ENCODE measurements at regions not wholly inside any gene's neighbourhood (a gene's known extent, or its start where the extent isn't known, plus 50 kb on each side); places are given as distances from the start of the nearest gene placed in this dataset.

- peaks cover 15% of the 10 kb centered on the region for H3K4me1 Mint-ChIP-seq
- peaks cover 34% of the 10 kb centered on the region for H3K27me3 Mint-ChIP-seq (ENCODE audit: low read depth, poor library complexity)
- DNase-seq, result no peak
- H3K36me3 Mint-ChIP-seq (ENCODE audit: low read depth), result no peaks in the 10 kb centered on the region
- no peak overlapping the region for H3K4me3 Mint-ChIP-seq
- no peaks in the 10 kb centered on the region for H3K9me3 Mint-ChIP-seq
- H3K27ac Mint-ChIP-seq, result no peak overlapping the region
- TF ChIP-seq CTCF (IDR thresholded peaks at IDR 0.05), result no peak
These were observed 155.0 kb upstream of the CHST15 start for GRCh38 chr10:124248056-124249045.

- H3K9me3 Mint-ChIP-seq, result no peaks in the 10 kb centered on the region
- H3K36me3 Mint-ChIP-seq (ENCODE audit: low read depth), result no peaks in the 10 kb centered on the region
- DNase-seq, result no peak
- no peak for TF ChIP-seq CTCF (IDR thresholded peaks at IDR 0.05)
- no peak overlapping the region for H3K4me3 Mint-ChIP-seq
- H3K27ac Mint-ChIP-seq, result no peak overlapping the region
- H3K27me3 Mint-ChIP-seq (ENCODE audit: low read depth, poor library complexity), result peaks cover 21% of the 10 kb centered on the region
- peaks cover 8% of the 10 kb centered on the region for H3K4me1 Mint-ChIP-seq
These were observed 152.5 kb upstream of the CHST15 start for GRCh38 chr10:124245806-124246440.

- peaks cover 23% of the 10 kb centered on the region for H3K27me3 Mint-ChIP-seq (ENCODE audit: low read depth, poor library complexity)
- H3K9me3 Mint-ChIP-seq, result no peaks in the 10 kb centered on the region
- no peaks in the 10 kb centered on the region for H3K36me3 Mint-ChIP-seq (ENCODE audit: low read depth)
- TF ChIP-seq CTCF (IDR thresholded peaks at IDR 0.05), result no peak
- no peak for DNase-seq
- H3K27ac Mint-ChIP-seq, result no peak overlapping the region
- no peak overlapping the region for H3K4me3 Mint-ChIP-seq
- peaks cover 13% of the 10 kb centered on the region for H3K4me1 Mint-ChIP-seq
These were observed 151.8 kb upstream of the CHST15 start for GRCh38 chr10:124245191-124245590.

GRCh38 chr10:124244256-124244877, 151.0 kb upstream of the CHST15 start:
- no peak for TF ChIP-seq CTCF (IDR thresholded peaks at IDR 0.05)
- H3K9me3 Mint-ChIP-seq, result no peaks in the 10 kb centered on the region
- H3K27ac Mint-ChIP-seq, result no peak overlapping the region
- peaks cover 21% of the 10 kb centered on the region for H3K27me3 Mint-ChIP-seq (ENCODE audit: low read depth, poor library complexity)
- no peak for DNase-seq
- no peaks in the 10 kb centered on the region for H3K36me3 Mint-ChIP-seq (ENCODE audit: low read depth)
- peaks cover 13% of the 10 kb centered on the region for H3K4me1 Mint-ChIP-seq
- no peak overlapping the region for H3K4me3 Mint-ChIP-seq

GRCh38 chr10:124243702-124244121, 150.3 kb upstream of the CHST15 start:
- no peak for TF ChIP-seq CTCF (IDR thresholded peaks at IDR 0.05)
- DNase-seq, result no peak
- Mint-ChIP-seq H3K4me1 (peaks cover 13% of the 10 kb centered on the region), H3K27ac (no peak overlapping the region), H3K4me3 (no peak overlapping the region), H3K36me3 (ENCODE audit: low read depth) (no peaks in the 10 kb centered on the region), H3K27me3 (ENCODE audit: low read depth, poor library complexity) (peaks cover 22% of the 10 kb centered on the region), H3K9me3 (no peaks in the 10 kb centered on the region)
